HL-60 (cell line): ENCODE measurements at regions not wholly inside any gene's neighbourhood (a gene's known extent, or its start where the extent isn't known, plus 50 kb on each side); places are given as distances from the start of the nearest gene placed in this dataset.
"Not testable (repeated sequence)": the region's sequence is repeated elsewhere in the genome, so short reads cannot be mapped to it uniquely, and the experiment has no call there.

Experiments
- DNase-seq, 2 experiments: peaks; one replicate each; pipeline ENCODE4 v3.0.0-alpha.2; 2010 to 2020; ENCODE audit warnings: low read depth in 1 of 2, low spot score in 1 of 2
- H3K27ac ChIP-seq: fragments of 250-450 bp; sonication (Bioruptor Pico); replicated peaks from 2 replicates; pipeline ENCODE4 v1.5.1; 2020; ENCODE audit warnings: mild to moderate bottlenecking, moderate library complexity
- H3K27me3 ChIP-seq: fragments of 250-450 bp; sonication (Bioruptor Pico); 2 replicates; pipeline ENCODE4 v1.5.1; 2021; ENCODE audit warnings: mild to moderate bottlenecking, moderate library complexity; ENCODE audit not compliant: insufficient read depth, poor library complexity, severe bottlenecking
- H3K4me3 ChIP-seq: replicated peaks from 2 replicates; pipeline ENCODE4 v1.5.1; 2011; ENCODE audit warnings: mild to moderate bottlenecking, control low read depth, low read length; ENCODE audit not compliant: insufficient read depth
- GABPA ChIP-seq: IDR thresholded peaks from 2 replicates; pipeline ENCODE4 v1.6.1; 2012; ENCODE audit warnings: low read depth
- POLR2AphosphoS5 ChIP-seq: IDR thresholded peaks from 2 replicates; pipeline ENCODE4 v1.6.1; 2012; ENCODE audit warnings: low read depth
- SPI1 ChIP-seq: IDR thresholded peaks from 2 replicates; pipeline ENCODE4 v1.6.1; 2012; ENCODE audit warnings: low read depth, mild to moderate bottlenecking, borderline replicate concordance
- TF ChIP-seq, protein P1 (sequence below): IDR thresholded peaks from 2 replicates; pipeline ENCODE4 v1.6.1; 2012; ENCODE audit warnings: low read depth; ENCODE audit not compliant: insufficient replicate concordance
- TF ChIP-seq, protein P2 (sequence below): IDR thresholded peaks from one replicate; pipeline ENCODE4 v1.5.1; 2011; ENCODE audit warnings: low read length, control low read depth, inconsistent platforms; ENCODE audit not compliant: insufficient read depth

DNA sequence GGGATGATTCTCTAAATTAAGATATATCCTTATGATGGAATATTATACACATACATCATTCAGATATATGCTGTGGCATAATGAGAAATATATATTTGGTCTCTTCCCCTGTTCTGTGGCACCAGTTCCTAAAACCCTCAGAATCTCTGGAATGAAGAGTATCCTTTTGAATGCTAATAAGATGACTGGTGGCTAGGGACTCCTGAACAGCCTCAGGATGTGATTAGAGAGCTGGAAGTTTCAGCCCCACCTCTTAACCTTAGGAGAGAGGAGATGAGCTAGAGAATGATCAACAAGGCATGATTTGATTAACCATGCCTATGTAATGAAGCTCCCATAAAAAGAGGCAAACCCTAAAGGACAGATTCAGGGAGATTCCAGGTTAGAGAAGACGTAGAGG is 632.0 kb downstream of the IQCM start:
- no peaks in the 10 kb centered on the region for H3K27me3 ChIP-seq
- DNase-seq, result no peak
- TF ChIP-seq POLR2AphosphoS5, result no peak
- TF ChIP-seq, protein P1, sequence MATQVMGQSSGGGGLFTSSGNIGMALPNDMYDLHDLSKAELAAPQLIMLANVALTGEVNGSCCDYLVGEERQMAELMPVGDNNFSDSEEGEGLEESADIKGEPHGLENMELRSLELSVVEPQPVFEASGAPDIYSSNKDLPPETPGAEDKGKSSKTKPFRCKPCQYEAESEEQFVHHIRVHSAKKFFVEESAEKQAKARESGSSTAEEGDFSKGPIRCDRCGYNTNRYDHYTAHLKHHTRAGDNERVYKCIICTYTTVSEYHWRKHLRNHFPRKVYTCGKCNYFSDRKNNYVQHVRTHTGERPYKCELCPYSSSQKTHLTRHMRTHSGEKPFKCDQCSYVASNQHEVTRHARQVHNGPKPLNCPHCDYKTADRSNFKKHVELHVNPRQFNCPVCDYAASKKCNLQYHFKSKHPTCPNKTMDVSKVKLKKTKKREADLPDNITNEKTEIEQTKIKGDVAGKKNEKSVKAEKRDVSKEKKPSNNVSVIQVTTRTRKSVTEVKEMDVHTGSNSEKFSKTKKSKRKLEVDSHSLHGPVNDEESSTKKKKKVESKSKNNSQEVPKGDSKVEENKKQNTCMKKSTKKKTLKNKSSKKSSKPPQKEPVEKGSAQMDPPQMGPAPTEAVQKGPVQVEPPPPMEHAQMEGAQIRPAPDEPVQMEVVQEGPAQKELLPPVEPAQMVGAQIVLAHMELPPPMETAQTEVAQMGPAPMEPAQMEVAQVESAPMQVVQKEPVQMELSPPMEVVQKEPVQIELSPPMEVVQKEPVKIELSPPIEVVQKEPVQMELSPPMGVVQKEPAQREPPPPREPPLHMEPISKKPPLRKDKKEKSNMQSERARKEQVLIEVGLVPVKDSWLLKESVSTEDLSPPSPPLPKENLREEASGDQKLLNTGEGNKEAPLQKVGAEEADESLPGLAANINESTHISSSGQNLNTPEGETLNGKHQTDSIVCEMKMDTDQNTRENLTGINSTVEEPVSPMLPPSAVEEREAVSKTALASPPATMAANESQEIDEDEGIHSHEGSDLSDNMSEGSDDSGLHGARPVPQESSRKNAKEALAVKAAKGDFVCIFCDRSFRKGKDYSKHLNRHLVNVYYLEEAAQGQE, result no peak
- TF ChIP-seq GABPA, result no peak
- TF ChIP-seq SPI1, result no peak
- TF ChIP-seq, protein P2, sequence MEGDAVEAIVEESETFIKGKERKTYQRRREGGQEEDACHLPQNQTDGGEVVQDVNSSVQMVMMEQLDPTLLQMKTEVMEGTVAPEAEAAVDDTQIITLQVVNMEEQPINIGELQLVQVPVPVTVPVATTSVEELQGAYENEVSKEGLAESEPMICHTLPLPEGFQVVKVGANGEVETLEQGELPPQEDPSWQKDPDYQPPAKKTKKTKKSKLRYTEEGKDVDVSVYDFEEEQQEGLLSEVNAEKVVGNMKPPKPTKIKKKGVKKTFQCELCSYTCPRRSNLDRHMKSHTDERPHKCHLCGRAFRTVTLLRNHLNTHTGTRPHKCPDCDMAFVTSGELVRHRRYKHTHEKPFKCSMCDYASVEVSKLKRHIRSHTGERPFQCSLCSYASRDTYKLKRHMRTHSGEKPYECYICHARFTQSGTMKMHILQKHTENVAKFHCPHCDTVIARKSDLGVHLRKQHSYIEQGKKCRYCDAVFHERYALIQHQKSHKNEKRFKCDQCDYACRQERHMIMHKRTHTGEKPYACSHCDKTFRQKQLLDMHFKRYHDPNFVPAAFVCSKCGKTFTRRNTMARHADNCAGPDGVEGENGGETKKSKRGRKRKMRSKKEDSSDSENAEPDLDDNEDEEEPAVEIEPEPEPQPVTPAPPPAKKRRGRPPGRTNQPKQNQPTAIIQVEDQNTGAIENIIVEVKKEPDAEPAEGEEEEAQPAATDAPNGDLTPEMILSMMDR, result no peak

DNA sequence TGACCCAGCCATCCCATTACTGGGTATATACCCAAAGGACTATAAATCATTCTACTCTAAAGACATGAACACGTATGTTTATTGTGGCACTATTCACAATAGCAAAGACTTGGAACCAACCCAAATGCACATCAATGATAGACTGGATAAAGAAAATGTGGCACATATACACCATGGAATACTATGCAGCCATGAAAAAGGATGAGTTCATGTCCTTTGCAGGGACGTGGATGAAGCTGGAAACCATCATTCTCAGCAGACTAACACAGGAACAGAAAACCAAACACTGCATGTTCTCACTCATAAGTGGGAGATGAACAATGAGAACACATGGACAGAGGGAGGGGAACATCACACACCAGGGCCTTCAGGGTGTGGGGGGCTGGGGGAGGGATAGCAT is 634.2 kb downstream of the IQCM start:
- not testable (repeated sequence) for H3K27me3 ChIP-seq, DNase-seq, H3K4me3 ChIP-seq, H3K27ac ChIP-seq

More for the DNA sequence above, 632.0 kb downstream of the IQCM start:
- Histone ChIP-seq H3K4me3 (no peak overlapping the region), H3K27ac (no peak overlapping the region)

DNA sequence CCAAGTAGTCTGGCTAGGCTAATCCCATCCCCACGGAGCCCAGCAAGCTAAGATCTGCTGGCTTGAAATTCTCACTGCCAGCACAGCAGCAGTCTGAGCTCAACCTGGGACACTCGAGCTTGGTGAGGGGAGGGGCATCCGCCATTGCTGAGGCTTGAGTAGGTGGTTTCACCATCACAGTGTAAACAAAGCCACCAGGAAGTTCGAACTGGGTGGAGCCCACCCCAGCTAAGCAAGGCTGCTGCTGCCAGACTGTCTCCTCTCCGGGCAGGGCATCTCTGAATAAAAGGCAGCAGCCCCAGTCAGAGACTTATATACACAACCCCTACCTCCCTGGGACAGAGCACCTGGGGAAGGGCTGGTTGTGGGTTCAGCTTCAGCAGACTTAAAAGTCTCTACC is 639.6 kb downstream of the IQCM start:
- Histone ChIP-seq H3K4me3 (no peak overlapping the region), H3K27me3 (no peaks in the 10 kb centered on the region), H3K27ac (no peak overlapping the region)
- DNase-seq, result no peak
- TF ChIP-seq GABPA (no peak), SPI1 (no peak), POLR2AphosphoS5 (no peak)
- TF ChIP-seq, protein P1, result no peak
- TF ChIP-seq, protein P2, result no peak

DNA sequence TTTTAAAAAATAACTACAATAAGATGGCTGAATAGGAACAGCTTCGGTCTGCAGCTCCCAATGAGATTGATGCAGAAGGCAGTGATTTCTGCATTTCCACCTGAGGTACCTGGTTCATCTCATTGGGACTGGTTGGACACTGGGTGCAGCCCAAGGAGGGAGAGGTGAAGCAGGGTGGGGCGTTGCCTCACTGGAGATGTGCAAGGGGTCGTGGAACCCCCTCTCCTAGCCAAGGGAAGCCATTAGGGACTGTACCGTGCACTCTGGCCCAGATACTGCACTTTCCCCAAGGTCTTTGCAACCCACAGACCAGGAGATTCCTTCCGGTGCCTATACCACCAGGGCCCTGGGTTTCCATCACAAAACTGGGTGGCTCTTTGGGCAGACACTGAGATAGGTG is 640.1 kb downstream of the IQCM start:
- TF ChIP-seq GABPA (no peak), SPI1 (no peak)
- TF ChIP-seq, protein P2, result no peak
- Histone ChIP-seq H3K27me3 (no peaks in the 10 kb centered on the region), H3K27ac (no peak overlapping the region), H3K4me3 (no peak overlapping the region)
- DNase-seq, result no peak
